Endothelial cell (in vitro differentiated cells): ENCODE measurements at regions not wholly inside any gene's neighbourhood (a gene's known extent, or its start where the extent isn't known, plus 50 kb on each side); places are given as distances from the start of the nearest gene placed in this dataset.

ENCODE experiments used
- DNase-seq: peaks from one replicate; pipeline ENCODE4 v3.0.0; 2021; ENCODE audit warnings: low spot score
- H3K27ac Mint-ChIP-seq: one replicate; pipeline ENCODE4 v1.8.0; 2021; ENCODE audit warnings: mixed read lengths, inconsistent platforms; ENCODE audit not compliant: unreplicated experiment
- H3K27me3 Mint-ChIP-seq: one replicate; pipeline ENCODE4 v1.8.0; 2021; ENCODE audit warnings: mild to moderate bottlenecking, moderate library complexity, mixed read lengths, inconsistent platforms; ENCODE audit not compliant: unreplicated experiment
- H3K36me3 Mint-ChIP-seq: one replicate; pipeline ENCODE4 v1.8.0; 2021; ENCODE audit warnings: mild to moderate bottlenecking, low read depth, mixed read lengths, inconsistent platforms; ENCODE audit not compliant: unreplicated experiment
- H3K4me1 Mint-ChIP-seq: one replicate; pipeline ENCODE4 v1.8.0; 2021; ENCODE audit warnings: mild to moderate bottlenecking, mixed read lengths, inconsistent platforms; ENCODE audit not compliant: unreplicated experiment
- H3K4me3 Mint-ChIP-seq: one replicate; pipeline ENCODE4 v1.8.0; 2021; ENCODE audit warnings: mild to moderate bottlenecking, mixed read lengths, inconsistent platforms; ENCODE audit not compliant: unreplicated experiment
- H3K9me3 Mint-ChIP-seq: one replicate; pipeline ENCODE4 v1.8.0; 2021; ENCODE audit warnings: mixed read lengths, inconsistent platforms; ENCODE audit not compliant: unreplicated experiment
- CTCF ChIP-seq: fragments of 200-600 bp; sonication (generic); IDR thresholded peaks from one replicate; pipeline ENCODE4 v1.5.0; 2021; ENCODE audit warnings: antibody characterized with exemption; ENCODE audit not compliant: unreplicated experiment

- no peaks in the 10 kb centered on the region for H3K36me3 Mint-ChIP-seq
- DNase-seq = no peak
- H3K9me3 Mint-ChIP-seq = no peaks in the 10 kb centered on the region
- H3K27ac Mint-ChIP-seq = no peak overlapping the region
- H3K27me3 Mint-ChIP-seq = no peaks in the 10 kb centered on the region
- no peaks in the 10 kb centered on the region for H3K4me1 Mint-ChIP-seq
- no peak overlapping the region for H3K4me3 Mint-ChIP-seq
- no peak for TF ChIP-seq CTCF
Measured at GRCh38 chr22:44378380-44378779, 65.6 kb upstream of the SHISAL1 start.

- DNase-seq = no peak
- Mint-ChIP-seq H3K4me3 (no peak overlapping the region), H3K9me3 (no peaks in the 10 kb centered on the region), H3K36me3 (no peaks in the 10 kb centered on the region), H3K4me1 (no peaks in the 10 kb centered on the region), H3K27ac (no peak overlapping the region), H3K27me3 (peaks cover 2% of the 10 kb centered on the region)
- TF ChIP-seq CTCF = no peak
Measured at GRCh38 chr22:44375451-44375850, 62.7 kb upstream of the SHISAL1 start.

GRCh38 chr22:44373234-44373633, 60.5 kb upstream of the SHISAL1 start:
- H3K27ac Mint-ChIP-seq = no peak overlapping the region
- no peaks in the 10 kb centered on the region for H3K36me3 Mint-ChIP-seq
- peaks cover 6% of the 10 kb centered on the region for H3K27me3 Mint-ChIP-seq
- no peak overlapping the region for H3K4me3 Mint-ChIP-seq
- TF ChIP-seq CTCF = no peak
- DNase-seq = no peak
- no peaks in the 10 kb centered on the region for H3K4me1 Mint-ChIP-seq
- H3K9me3 Mint-ChIP-seq = no peaks in the 10 kb centered on the region

GRCh38 chr22:44372611-44373010, 59.9 kb upstream of the SHISAL1 start:
- no peak for DNase-seq
- H3K36me3 Mint-ChIP-seq = no peaks in the 10 kb centered on the region
- TF ChIP-seq CTCF = no peak
- no peak overlapping the region for H3K4me3 Mint-ChIP-seq
- H3K9me3 Mint-ChIP-seq = no peaks in the 10 kb centered on the region
- no peak overlapping the region for H3K27ac Mint-ChIP-seq
- peaks cover 6% of the 10 kb centered on the region for H3K27me3 Mint-ChIP-seq
- no peaks in the 10 kb centered on the region for H3K4me1 Mint-ChIP-seq

- no peak for DNase-seq
- Mint-ChIP-seq H3K36me3 (no peaks in the 10 kb centered on the region), H3K27me3 (peaks cover 6% of the 10 kb centered on the region), H3K9me3 (no peaks in the 10 kb centered on the region), H3K4me1 (no peaks in the 10 kb centered on the region), H3K4me3 (no peak overlapping the region), H3K27ac (no peak overlapping the region)
- TF ChIP-seq CTCF = no peak
Measured at GRCh38 chr22:44371741-44372525, 59.2 kb upstream of the SHISAL1 start.
